ENCODE measurements at regions not wholly inside any gene's neighbourhood (a gene's known extent, or its start where the extent isn't known, plus 50 kb on each side); places are given as distances from the start of the nearest gene placed in this dataset.

- Histone ChIP-seq H3K4me3 (no peak overlapping the region), H3K36me3 (no peaks in the 10 kb centered on the region), H3K4me1 (peaks cover 3% of the 10 kb centered on the region), H3K9ac (no peak overlapping the region), H3K4me2 (no peak overlapping the region), H3K27me3 (no peaks in the 10 kb centered on the region), H4K20me1 (ENCODE audit: low read depth) (no peaks in the 10 kb centered on the region), H3K9me3 (ENCODE audit: low read depth) (no peaks in the 10 kb centered on the region), H3K27ac (no peak overlapping the region), H3K79me2 (ENCODE audit: low read depth) (no peaks in the 10 kb centered on the region), H3F3A (ENCODE audit: low read depth) (no peaks in the 10 kb centered on the region), H2AFZ (replicated peaks) (no peak overlapping the region)
- Mint-ChIP-seq H3K36me3 (no peaks in the 10 kb centered on the region), H3K4me3 (no peak overlapping the region), H3K9me3 (peaks cover 5% of the 10 kb centered on the region), H3K4me1 (peaks cover 10% of the 10 kb centered on the region), H3K27me3 (ENCODE audit: insufficient read depth, low read depth) (no peaks in the 10 kb centered on the region), H3K27ac (no peak overlapping the region)
- DNase-seq (ENCODE audit: low spot score): peak; percentile 66
- TF ChIP-seq, protein P1, sequence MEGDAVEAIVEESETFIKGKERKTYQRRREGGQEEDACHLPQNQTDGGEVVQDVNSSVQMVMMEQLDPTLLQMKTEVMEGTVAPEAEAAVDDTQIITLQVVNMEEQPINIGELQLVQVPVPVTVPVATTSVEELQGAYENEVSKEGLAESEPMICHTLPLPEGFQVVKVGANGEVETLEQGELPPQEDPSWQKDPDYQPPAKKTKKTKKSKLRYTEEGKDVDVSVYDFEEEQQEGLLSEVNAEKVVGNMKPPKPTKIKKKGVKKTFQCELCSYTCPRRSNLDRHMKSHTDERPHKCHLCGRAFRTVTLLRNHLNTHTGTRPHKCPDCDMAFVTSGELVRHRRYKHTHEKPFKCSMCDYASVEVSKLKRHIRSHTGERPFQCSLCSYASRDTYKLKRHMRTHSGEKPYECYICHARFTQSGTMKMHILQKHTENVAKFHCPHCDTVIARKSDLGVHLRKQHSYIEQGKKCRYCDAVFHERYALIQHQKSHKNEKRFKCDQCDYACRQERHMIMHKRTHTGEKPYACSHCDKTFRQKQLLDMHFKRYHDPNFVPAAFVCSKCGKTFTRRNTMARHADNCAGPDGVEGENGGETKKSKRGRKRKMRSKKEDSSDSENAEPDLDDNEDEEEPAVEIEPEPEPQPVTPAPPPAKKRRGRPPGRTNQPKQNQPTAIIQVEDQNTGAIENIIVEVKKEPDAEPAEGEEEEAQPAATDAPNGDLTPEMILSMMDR (IDR thresholded peaks at IDR 0.05): peak; percentile 95
- TF ChIP-seq EZH2 (IDR thresholded peaks at IDR 0.05) (no peak), EZH2phosphoT487 (IDR thresholded peaks at IDR 0.05) (no peak)
Observed at GRCh38 chr12:87848248-87848868, 180.8 kb downstream of the C12orf50 start.

DNA sequence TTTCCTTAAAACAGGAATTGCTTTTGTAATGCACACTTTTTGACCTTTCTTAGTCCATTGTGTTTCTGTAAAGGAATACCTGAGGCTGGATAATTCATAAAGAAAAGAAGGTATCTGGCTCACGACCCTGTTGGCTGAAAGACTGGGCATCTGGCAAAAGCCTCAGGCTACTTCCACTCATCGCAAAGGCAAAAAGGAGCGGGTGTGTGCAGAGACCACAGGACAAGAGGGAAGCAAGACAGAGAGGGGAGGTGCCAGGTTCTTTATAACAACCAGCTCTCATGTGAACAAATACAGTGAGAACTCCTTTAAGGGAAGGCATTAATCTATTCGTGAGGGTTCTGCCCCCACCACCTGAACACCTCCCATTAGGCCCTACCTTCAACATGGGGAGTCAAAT, 182.1 kb downstream of the C12orf50 start:
- H4K20me1 ChIP-seq (ENCODE audit: low read depth): no peaks in the 10 kb centered on the region
- no peak overlapping the region for H3K4me3 ChIP-seq
- peak overlapping the region; percentile 61 for H2AFZ ChIP-seq (replicated peaks)
- no peaks in the 10 kb centered on the region for H3F3A ChIP-seq (ENCODE audit: low read depth)
- no peaks in the 10 kb centered on the region for H3K27me3 Mint-ChIP-seq (ENCODE audit: insufficient read depth, low read depth)
- TF ChIP-seq EZH2 (IDR thresholded peaks at IDR 0.05) (no peak), EZH2phosphoT487 (IDR thresholded peaks at IDR 0.05) (no peak)
- TF ChIP-seq, protein P1 (IDR thresholded peaks at IDR 0.05): no peak
- H3K9me3 ChIP-seq (ENCODE audit: low read depth): no peaks in the 10 kb centered on the region
- no peaks in the 10 kb centered on the region for H3K79me2 ChIP-seq (ENCODE audit: low read depth)
- H3K9me3 Mint-ChIP-seq: peaks cover 2% of the 10 kb centered on the region
- H3K27me3 ChIP-seq: no peaks in the 10 kb centered on the region
- H3K36me3 ChIP-seq: no peaks in the 10 kb centered on the region
- no peak overlapping the region for H3K27ac Mint-ChIP-seq
- no peak overlapping the region for H3K27ac ChIP-seq
- no peak overlapping the region for H3K4me3 Mint-ChIP-seq
- no peaks in the 10 kb centered on the region for H3K36me3 Mint-ChIP-seq
- no peak overlapping the region for H3K4me2 ChIP-seq
- no peaks in the 10 kb centered on the region for H3K4me1 ChIP-seq
- H3K9ac ChIP-seq: no peak overlapping the region
- H3K4me1 Mint-ChIP-seq: peaks cover 11% of the 10 kb centered on the region
- DNase-seq (ENCODE audit: low spot score): peak; percentile 2

DNA sequence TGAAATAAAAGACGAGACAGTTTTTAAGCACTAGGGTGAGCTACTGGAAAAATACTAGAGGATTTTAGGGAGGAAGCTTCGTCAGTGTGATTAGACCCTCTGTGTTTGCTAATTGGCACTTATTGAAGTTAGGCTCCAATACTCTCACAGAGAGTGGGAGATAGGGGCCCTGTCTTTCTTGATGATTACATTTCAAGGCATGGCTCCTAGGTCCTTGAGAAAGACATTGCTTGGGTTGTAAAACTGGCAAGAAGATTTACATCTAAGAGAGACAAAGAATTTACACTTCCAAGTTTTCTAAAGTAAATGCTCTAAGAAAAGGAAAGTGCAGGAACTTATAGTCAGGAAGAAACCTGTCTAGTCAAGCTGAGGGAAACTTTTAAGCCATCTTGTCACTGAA, 183.2 kb downstream of the C12orf50 start:
- Histone ChIP-seq H2AFZ (replicated peaks) (peak overlapping the region; percentile 13), H3K4me1 (no peaks in the 10 kb centered on the region), H3K79me2 (ENCODE audit: low read depth) (no peaks in the 10 kb centered on the region), H3K9ac (no peak overlapping the region), H3F3A (ENCODE audit: low read depth) (no peaks in the 10 kb centered on the region), H3K27me3 (no peaks in the 10 kb centered on the region), H3K27ac (no peak overlapping the region), H4K20me1 (ENCODE audit: low read depth) (no peaks in the 10 kb centered on the region), H3K36me3 (no peaks in the 10 kb centered on the region), H3K4me3 (no peak overlapping the region), H3K9me3 (ENCODE audit: low read depth) (no peaks in the 10 kb centered on the region), H3K4me2 (no peak overlapping the region)
- no peak overlapping the region for H3K4me3 Mint-ChIP-seq
- peak; percentile 10 for DNase-seq (ENCODE audit: low spot score)
- H3K4me1 Mint-ChIP-seq: peaks cover 11% of the 10 kb centered on the region
- H3K36me3 Mint-ChIP-seq: no peaks in the 10 kb centered on the region
- H3K9me3 Mint-ChIP-seq: peaks cover 2% of the 10 kb centered on the region
- TF ChIP-seq, protein P1 (IDR thresholded peaks at IDR 0.05): no peak
- TF ChIP-seq EZH2 (IDR thresholded peaks at IDR 0.05) (no peak), EZH2phosphoT487 (IDR thresholded peaks at IDR 0.05) (no peak)
- H3K27me3 Mint-ChIP-seq (ENCODE audit: insufficient read depth, low read depth): no peaks in the 10 kb centered on the region
- no peak overlapping the region for H3K27ac Mint-ChIP-seq
